ENCODE measurements at regions not wholly inside any gene's neighbourhood (a gene's known extent, or its start where the extent isn't known, plus 50 kb on each side); places are given as distances from the start of the nearest gene placed in this dataset.

DNA sequence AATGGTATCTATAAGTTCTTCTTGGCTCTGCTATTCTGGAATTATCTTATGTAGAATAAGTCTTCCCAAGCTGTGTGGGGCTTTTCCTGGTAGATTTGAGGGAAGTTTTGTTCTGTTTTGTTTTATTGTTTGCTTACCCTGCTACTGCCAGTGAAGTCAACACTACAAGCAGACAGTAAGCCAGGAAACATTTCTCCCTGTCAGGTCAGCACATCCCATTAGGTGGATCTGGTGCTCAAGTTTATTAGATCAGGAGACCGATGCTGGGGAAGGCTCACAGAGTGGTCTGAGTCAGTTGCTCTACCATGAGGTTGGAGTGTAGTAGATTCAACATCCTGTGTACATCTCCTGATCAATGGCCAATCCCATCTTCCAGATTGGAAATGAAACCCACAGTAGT is 79.1 kb downstream of the ADRB2 start:
- TF ChIP-seq, protein P1, sequence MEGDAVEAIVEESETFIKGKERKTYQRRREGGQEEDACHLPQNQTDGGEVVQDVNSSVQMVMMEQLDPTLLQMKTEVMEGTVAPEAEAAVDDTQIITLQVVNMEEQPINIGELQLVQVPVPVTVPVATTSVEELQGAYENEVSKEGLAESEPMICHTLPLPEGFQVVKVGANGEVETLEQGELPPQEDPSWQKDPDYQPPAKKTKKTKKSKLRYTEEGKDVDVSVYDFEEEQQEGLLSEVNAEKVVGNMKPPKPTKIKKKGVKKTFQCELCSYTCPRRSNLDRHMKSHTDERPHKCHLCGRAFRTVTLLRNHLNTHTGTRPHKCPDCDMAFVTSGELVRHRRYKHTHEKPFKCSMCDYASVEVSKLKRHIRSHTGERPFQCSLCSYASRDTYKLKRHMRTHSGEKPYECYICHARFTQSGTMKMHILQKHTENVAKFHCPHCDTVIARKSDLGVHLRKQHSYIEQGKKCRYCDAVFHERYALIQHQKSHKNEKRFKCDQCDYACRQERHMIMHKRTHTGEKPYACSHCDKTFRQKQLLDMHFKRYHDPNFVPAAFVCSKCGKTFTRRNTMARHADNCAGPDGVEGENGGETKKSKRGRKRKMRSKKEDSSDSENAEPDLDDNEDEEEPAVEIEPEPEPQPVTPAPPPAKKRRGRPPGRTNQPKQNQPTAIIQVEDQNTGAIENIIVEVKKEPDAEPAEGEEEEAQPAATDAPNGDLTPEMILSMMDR (IDR thresholded peaks at IDR 0.05; ENCODE audit: insufficient read depth, low read length, missing control alignments) = no peak
- CTCF ChIA-PET = interaction anchor here (1.2 to 1.6 kb wide), 3 partner anchors 10 to 175 kb away, joined by 3 to 4 read pairs (median 3); no protein-coding TSS in a partner anchor
- no peak for DNase-seq (ENCODE audit: low read depth, low spot score)
- POLR2A ChIA-PET = no interaction called here
- no peak overlapping the region for H3K4me3 ChIP-seq (ENCODE audit: low read depth, low read length)

DNA sequence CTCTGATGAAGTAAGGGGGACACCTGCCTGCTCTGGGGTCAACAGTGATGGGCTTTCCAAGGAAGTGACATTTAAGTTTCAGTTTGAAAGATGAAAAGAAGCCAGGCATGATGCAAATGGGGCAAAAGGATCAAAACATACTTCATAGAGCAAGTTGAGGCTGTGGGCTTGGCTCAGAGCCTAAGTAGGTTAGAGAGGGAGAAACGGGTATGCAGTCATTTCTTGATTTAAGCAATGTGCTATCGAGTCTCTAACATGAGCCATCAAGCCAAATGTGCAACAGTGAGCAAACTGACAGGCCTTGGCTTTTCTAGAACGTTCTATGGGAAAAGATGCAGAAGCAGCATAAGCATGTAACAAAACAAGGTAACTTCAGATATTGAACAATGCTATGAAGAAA is 80.6 kb downstream of the ADRB2 start:
- TF ChIP-seq, protein P1 (IDR thresholded peaks at IDR 0.05; ENCODE audit: insufficient read depth, low read length, missing control alignments) = no peak
- POLR2A ChIA-PET = no interaction called here
- no peak overlapping the region for H3K4me3 ChIP-seq (ENCODE audit: low read depth, low read length)
- CTCF ChIA-PET = interaction anchor here (1.5 kb wide), 1 partner anchor 176 kb away, joined by 3 read pairs; no protein-coding TSS in a partner anchor
- no peak for DNase-seq (ENCODE audit: low read depth, low spot score)

DNA sequence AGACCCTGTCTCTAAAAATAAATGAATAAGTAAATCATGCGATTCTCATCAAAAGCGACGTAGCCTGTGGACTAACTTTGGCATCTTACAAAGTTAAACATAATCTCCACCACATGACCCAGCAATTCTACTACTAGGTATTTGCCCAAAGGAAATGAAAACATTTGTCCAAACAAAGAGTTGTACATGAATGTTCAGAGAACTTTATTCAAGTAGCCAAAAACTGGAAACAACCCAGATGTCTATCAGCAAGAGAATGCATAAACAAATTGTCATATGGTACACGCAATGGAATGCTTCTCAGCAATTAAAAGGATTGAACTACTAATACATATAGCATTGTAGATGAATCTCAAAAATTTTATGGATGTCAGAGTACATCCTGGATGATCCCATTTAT is 82.6 kb downstream of the ADRB2 start:
- POLR2A ChIA-PET = no interaction called here
- DNase-seq (ENCODE audit: low read depth, low spot score) = peak; percentile 50
- CTCF ChIA-PET = no interaction called here

DNA sequence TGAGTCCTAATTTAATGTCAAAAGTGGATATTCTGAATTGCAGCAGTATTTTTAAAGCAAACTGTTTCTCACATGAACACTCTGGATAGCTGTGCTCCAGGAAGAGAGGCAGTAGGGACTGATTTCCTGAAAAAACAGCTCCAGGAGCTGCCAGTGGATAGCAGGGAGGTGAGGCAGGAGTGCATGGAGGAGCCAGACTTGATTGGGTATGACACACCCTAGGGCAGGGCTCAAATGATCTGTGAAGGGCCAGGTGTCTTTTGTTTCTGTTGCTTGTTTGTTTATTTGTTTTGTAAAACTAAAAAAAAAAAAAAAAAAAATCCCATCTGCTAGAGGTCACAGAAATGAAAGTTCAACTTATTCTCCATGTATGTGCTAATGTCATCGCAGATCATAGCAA is 83.4 kb downstream of the ADRB2 start:
- TF ChIP-seq, protein P1 (IDR thresholded peaks at IDR 0.05; ENCODE audit: insufficient read depth, low read length, missing control alignments) = no peak
- POLR2A ChIA-PET = no interaction called here
- no peak overlapping the region for H3K4me3 ChIP-seq (ENCODE audit: low read depth, low read length)
- DNase-seq (ENCODE audit: low read depth, low spot score) = no peak
- CTCF ChIA-PET = interaction anchor here (1.4 kb wide), 1 partner anchor 205 kb away, joined by 4 read pairs; no protein-coding TSS in a partner anchor

More for the DNA sequence above, 82.6 kb downstream of the ADRB2 start:
- TF ChIP-seq, protein P1 (IDR thresholded peaks at IDR 0.05; ENCODE audit: insufficient read depth, low read length, missing control alignments) = no peak
- no peak overlapping the region for H3K4me3 ChIP-seq (ENCODE audit: low read depth, low read length)

DNA sequence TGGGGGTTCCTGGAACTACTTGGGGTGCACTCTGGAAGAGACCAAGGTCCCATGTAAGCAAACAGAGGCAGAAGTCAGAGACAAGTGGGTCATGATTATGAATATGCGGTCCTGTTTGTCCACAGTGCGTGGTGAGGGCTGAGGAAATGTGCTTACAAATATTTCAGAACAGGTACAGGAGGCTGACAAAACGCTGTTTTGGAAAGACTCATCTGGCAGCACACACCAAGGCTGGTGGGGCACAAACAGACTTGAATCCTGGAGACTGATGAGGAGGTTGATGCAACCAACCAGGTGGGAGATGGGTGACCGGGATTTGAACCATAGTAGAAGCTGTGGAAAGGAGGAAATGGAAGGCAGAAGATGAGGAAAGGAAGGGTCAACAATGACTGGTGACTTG is 83.8 kb downstream of the ADRB2 start:
- DNase-seq (ENCODE audit: low read depth, low spot score) = no peak
- ChIA-PET POLR2A (no interaction called here), CTCF (interaction anchor here (0.7 to 1.5 kb wide), 3 partner anchors 90 to 205 kb away, joined by 3 to 4 read pairs (median 4); no protein-coding TSS in a partner anchor)
- TF ChIP-seq, protein P1 (IDR thresholded peaks at IDR 0.05; ENCODE audit: insufficient read depth, low read length, missing control alignments) = no peak
- no peak overlapping the region for H3K4me3 ChIP-seq (ENCODE audit: low read depth, low read length)

DNA sequence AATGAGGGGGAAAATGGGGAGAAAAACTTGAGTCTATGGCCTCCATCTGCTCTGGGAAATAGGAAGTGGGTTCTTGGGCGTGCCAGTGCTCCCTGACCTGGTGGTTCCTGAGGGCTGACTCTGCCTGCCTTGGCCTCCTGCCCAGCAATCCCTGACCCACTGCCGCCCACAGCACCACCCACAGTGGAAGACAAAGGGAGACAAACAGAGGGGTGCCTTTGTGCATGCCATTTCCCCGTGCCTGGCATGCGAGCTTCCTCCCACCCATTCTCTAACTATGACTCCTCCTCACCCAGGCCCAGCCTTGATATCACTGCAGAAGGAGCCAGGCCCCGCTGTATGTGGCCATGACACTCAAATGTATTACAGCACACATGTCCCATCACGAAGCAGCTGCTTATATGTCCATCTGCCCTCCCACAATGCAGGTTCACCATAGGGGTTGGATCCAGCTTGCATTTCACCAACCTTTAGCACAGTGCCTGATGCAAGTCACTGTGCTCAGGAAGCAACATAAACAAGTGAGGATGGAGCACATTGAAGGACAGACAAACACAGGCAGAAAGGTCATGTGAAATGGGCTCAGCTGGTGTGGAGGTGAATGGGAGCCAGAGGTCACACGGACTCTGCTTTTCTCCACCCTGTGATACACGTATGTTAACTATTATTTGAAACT is 84.4 kb downstream of the ADRB2 start:
- DNase-seq (ENCODE audit: low read depth, low spot score) = no peak
- ChIA-PET CTCF (interaction anchor here (0.7 to 2.3 kb wide), 6 partner anchors 13 to 204 kb away, joined by 3 to 7 read pairs (median 4); no protein-coding TSS in a partner anchor), POLR2A (no interaction called here)
- no peak overlapping the region for H3K4me3 ChIP-seq (ENCODE audit: low read depth, low read length)
- TF ChIP-seq, protein P1 (IDR thresholded peaks at IDR 0.05; ENCODE audit: insufficient read depth, low read length, missing control alignments) = no peak
